H7 (cell line): ENCODE measurements at regions not wholly inside any gene's neighbourhood (a gene's known extent, or its start where the extent isn't known, plus 50 kb on each side); places are given as distances from the start of the nearest gene placed in this dataset.

Source experiments
- DNase-seq: peaks from one replicate; pipeline ENCODE4 v3.0.0; 2012
- H3K27me3 ChIP-seq: 2 replicates; pipeline ENCODE4 v1.6.0; 2011; ENCODE audit warnings: mild to moderate bottlenecking, low read length; ENCODE audit not compliant: control insufficient read depth, insufficient read depth
- H3K36me3 ChIP-seq: replicated peaks from 2 replicates; pipeline ENCODE4 v1.5.1; 2011; ENCODE audit warnings: low read length; ENCODE audit not compliant: control insufficient read depth, insufficient read depth
- H3K4me3 ChIP-seq: 2 replicates; pipeline ENCODE4 v1.5.1; 2011; ENCODE audit warnings: low read depth, mild to moderate bottlenecking, control low read depth, low read length, moderate library complexity; ENCODE audit not compliant: insufficient read depth

DNA sequence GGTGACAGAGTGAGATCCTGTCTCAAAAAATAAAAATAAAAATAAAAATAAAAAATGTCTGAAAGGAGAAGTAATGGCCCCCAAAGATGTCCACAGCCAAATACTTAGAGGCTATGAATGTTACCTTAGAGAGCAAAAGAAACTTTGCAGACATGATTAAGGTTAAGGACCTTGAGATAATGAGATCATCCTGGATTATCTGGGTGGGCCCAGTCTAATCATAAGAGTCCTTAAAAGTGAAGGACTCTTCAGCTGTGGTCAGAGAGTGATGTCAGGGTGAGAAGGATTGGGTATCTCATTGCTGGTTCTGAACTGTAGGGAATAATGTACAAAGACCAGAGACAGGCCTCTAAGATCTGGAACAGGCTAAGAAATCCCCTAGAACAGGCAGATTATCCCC is 84.9 kb upstream of the POU1F1 start:
- H3K36me3 ChIP-seq: no peaks in the 10 kb centered on the region
- no peaks in the 10 kb centered on the region for H3K27me3 ChIP-seq
- no peak overlapping the region for H3K4me3 ChIP-seq
- DNase-seq: no peak

DNA sequence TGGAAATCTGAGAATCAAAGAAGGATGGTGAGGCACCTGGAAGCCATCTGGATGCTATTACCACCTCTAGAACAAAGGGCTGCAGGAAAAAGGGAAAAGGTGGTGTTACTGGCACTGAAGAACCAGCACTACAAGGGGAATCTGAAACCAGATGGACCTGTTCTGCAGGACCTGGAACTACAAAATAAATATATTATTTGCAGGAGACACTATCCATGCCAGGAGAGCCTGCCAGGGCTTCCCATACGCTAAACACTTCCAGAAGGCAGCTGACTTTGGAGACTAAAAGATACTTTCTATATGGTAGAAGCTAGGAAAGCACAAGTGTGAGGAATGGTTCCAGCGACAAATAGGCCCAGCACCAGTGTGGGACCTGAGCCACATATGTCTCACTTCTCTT is 83.4 kb upstream of the POU1F1 start:
- DNase-seq: no peak
- Histone ChIP-seq H3K4me3 (no peak overlapping the region), H3K27me3 (no peaks in the 10 kb centered on the region), H3K36me3 (no peaks in the 10 kb centered on the region)

- no peak for DNase-seq
- Histone ChIP-seq H3K36me3 (no peaks in the 10 kb centered on the region), H3K4me3 (no peak overlapping the region), H3K27me3 (no peaks in the 10 kb centered on the region)
These were observed 82.6 kb upstream of the POU1F1 start for GRCh38 chr3:87359025-87359424.

DNA sequence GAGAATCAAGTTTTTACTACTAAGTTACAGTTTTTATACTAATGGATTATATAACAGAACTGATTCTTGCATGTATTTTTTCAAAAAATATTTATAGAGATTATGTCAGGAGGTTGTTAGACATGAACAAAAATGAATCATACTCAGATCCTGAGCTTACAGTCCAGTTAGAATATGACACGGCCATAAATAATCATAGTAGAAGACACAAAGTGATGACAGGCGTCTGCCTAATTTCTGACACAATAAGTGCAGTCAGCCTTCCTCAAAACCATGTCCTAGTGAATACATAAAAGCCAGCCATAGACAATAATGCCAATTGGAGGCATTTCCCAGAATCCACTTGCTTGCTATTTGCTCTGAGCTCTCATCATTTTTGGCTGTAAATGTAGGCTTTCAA is 81.7 kb upstream of the POU1F1 start:
- no peak overlapping the region for H3K4me3 ChIP-seq
- DNase-seq: no peak
- no peaks in the 10 kb centered on the region for H3K27me3 ChIP-seq
- no peaks in the 10 kb centered on the region for H3K36me3 ChIP-seq

DNA sequence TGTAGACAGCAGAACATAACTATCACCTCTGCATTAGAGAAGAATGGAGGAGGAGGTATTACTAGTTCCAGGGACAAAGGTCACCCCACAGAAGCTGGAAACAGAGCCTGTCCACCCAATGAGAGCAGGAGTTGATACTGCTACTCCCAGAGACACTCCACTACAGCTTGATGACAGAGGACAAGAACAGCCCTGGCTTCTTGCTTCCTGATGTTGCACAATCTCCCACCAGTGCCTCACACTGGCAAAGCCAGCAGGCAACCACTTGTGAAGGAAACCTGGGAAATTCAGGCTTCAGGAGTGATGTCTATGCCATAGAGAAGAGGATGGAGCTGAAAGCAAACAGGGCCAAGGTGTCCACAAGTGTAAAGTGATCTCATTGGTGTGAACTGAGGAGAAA is 78.0 kb upstream of the POU1F1 start:
- DNase-seq: no peak
- no peak overlapping the region for H3K4me3 ChIP-seq
- no peaks in the 10 kb centered on the region for H3K36me3 ChIP-seq
- H3K27me3 ChIP-seq: no peaks in the 10 kb centered on the region

- no peaks in the 10 kb centered on the region for H3K36me3 ChIP-seq
- no peak for DNase-seq
These were observed 75.6 kb upstream of the POU1F1 start for GRCh38 chr3:87351937-87352336.

DNA sequence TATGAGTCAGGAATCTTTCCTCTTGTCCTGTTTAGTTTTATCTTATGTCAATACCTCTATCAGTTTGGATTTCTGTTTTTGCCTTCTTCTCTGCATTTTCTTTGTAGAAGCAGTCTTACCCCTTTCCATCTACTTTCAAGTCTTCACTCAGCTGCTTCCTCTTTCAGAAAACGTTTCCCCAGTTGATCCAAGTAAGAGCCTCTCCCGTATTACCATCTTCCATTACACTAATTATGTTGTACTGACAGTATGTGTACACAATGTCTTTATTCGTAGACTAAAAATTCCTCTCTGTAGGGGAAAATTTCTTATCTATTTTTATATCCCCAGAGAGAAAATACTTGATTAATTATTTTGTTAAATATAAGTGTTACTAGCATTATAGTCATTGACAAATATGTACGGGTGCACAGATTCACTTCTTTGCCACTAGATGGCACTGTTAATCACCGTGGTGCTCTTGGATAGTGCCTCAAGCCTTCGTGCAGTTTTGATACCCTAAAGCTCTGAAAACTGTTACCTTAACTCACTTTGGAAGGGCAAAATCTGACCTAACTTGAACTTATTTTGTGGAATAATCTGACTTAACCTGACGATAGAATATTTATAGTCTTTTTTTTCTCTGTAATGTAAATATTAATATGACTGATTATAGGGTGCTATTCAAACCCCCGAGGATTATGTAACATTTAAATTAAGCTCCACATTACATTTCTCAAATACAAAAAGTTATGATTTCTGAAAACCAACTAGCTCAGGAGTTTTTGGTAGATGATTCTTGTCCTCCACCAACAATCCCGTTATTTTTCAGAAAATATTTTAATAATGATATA is 74.2 kb upstream of the POU1F1 start:
- Histone ChIP-seq H3K36me3 (no peaks in the 10 kb centered on the region), H3K4me3 (no peak overlapping the region), H3K27me3 (no peaks in the 10 kb centered on the region)
- peak; percentile 30 for DNase-seq

More at GRCh38 chr3:87351937-87352336, 75.6 kb upstream of the POU1F1 start:
- Histone ChIP-seq H3K4me3 (no peak overlapping the region), H3K27me3 (no peaks in the 10 kb centered on the region)

DNA sequence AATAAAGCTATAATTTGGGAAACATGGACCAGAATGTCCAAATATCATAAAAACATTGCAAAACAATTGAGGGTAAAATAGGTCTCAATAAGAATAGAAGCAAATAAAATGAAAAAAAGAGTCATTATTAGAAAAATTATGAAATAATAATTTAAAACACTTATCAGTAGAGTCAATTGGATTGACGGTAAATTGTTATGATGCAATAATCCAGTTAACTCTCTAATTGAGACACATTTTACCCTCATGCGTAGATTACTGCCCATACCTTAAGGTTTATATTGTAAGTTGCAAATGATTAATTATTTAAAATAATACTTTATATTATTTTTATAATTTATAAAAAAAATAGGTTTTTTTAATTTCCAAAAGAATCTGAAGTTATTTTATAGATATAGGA is 73.4 kb upstream of the POU1F1 start:
- DNase-seq: no peak
- Histone ChIP-seq H3K4me3 (no peak overlapping the region), H3K27me3 (no peaks in the 10 kb centered on the region), H3K36me3 (no peaks in the 10 kb centered on the region)

- no peak overlapping the region for H3K4me3 ChIP-seq
- DNase-seq: peak; percentile 5
- H3K27me3 ChIP-seq: no peaks in the 10 kb centered on the region
- no peaks in the 10 kb centered on the region for H3K36me3 ChIP-seq
These were observed 60.4 kb upstream of the POU1F1 start for GRCh38 chr3:87336761-87337160.

GRCh38 chr3:87335931-87336330 is 59.5 kb upstream of the POU1F1 start:
- no peaks in the 10 kb centered on the region for H3K36me3 ChIP-seq
- H3K4me3 ChIP-seq: no peak overlapping the region
- DNase-seq: no peak
- H3K27me3 ChIP-seq: no peaks in the 10 kb centered on the region

GRCh38 chr3:87333393-87333892 is 57.1 kb upstream of the POU1F1 start:
- no peak for DNase-seq

DNA sequence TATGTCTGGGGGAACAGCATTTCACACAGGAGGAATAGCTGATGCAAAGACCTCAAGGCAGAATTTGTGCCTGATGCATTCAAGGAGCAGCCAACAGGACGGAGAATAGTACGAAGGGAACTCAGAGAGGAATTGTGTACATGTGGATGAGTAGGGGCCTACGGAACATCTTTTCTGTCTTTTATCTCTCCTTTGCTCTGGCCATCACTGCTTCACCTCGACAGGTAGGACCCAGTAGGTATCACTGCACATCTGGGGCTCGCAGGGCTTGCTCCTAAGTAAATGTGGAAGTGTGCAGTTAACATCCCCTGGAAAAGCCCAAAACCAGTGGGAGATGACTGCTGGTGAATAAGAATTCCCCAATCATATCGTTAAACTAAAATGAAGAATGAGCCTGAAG is 56.4 kb upstream of the POU1F1 start:
- Histone ChIP-seq H3K36me3 (no peaks in the 10 kb centered on the region), H3K4me3 (no peak overlapping the region)
- DNase-seq: no peak

More at GRCh38 chr3:87333393-87333892, 57.1 kb upstream of the POU1F1 start:
- Histone ChIP-seq H3K4me3 (no peak overlapping the region), H3K36me3 (no peaks in the 10 kb centered on the region), H3K27me3 (no peaks in the 10 kb centered on the region)

GRCh38 chr3:87329065-87329464 is 52.7 kb upstream of the POU1F1 start:
- no peak overlapping the region for H3K4me3 ChIP-seq
- DNase-seq: no peak
- H3K36me3 ChIP-seq: no peaks in the 10 kb centered on the region
- no peaks in the 10 kb centered on the region for H3K27me3 ChIP-seq

More for the DNA sequence above, 56.4 kb upstream of the POU1F1 start:
- no peaks in the 10 kb centered on the region for H3K27me3 ChIP-seq
